HEK293 (cell line): ENCODE measurements at regions not wholly inside any gene's neighbourhood (a gene's known extent, or its start where the extent isn't known, plus 50 kb on each side); places are given as distances from the start of the nearest gene placed in this dataset.

Experiments
- CTCF ChIA-PET: fragments of 350-600 bp; formaldehyde crosslinking; extraction: SDS; loops from one replicate; lab custom pipeline; 2021; ENCODE audit warnings: antibody characterized with exemption; lab: Yijun Ruan, JAX
- POLR2A ChIA-PET: fragments of 300-600 bp; formaldehyde crosslinking; extraction: SDS; loops from one replicate; lab custom pipeline; 2020; ENCODE audit warnings: antibody characterized with exemption, inconsistent platforms; lab: Yijun Ruan, JAX
- H3K27ac ChIP-seq: fragments of 200-500 bp; sonication (Bioruptor generic); 2 replicates; pipeline ENCODE4 v1.5.1; 2014; ENCODE audit warnings: low read depth, low read length, control low read depth, inconsistent platforms; ENCODE audit errors: extremely low read depth
- H3K36me3 ChIP-seq, 2 experiments: fragments of 200-500 bp in 1 of 2; sonication (Bioruptor generic) in 1 of 2; 1 replicate in 1 of 2; 2 replicates in 1 of 2; pipeline ENCODE4 v1.5.1; 2014 to 2017; ENCODE audit warnings: inconsistent platforms in 2 of 2, low read length in 2 of 2; ENCODE audit not compliant: control insufficient read depth in 2 of 2, insufficient read depth in 1 of 2
- H3K4me1 ChIP-seq: fragments of 200-500 bp; sonication (Bioruptor generic); 2 replicates; pipeline ENCODE4 v1.5.1; 2014; ENCODE audit warnings: mild to moderate bottlenecking, low read length, inconsistent platforms; ENCODE audit not compliant: control insufficient read depth, insufficient read depth
- H3K4me3 ChIP-seq: 2 replicates; pipeline ENCODE4 v1.5.1; 2011; ENCODE audit warnings: low read depth, mild to moderate bottlenecking, control low read depth, low read length, moderate library complexity
- H3K9me3 ChIP-seq: fragments of 200-500 bp; sonication (Bioruptor generic); 2 replicates; pipeline ENCODE4 v1.5.1; 2014; ENCODE audit warnings: low read depth, low read length, inconsistent platforms; ENCODE audit not compliant: control insufficient read depth, insufficient read depth
- KLF7 ChIP-seq: fragments of 450-650 bp; formaldehyde crosslinking; IDR thresholded peaks from 2 replicates; pipeline ENCODE4 v1.5.1; 2016; ENCODE audit warnings: missing biosample characterization, missing genetic modification characterization, borderline replicate concordance
- SALL2 ChIP-seq: fragments of 450-650 bp; formaldehyde crosslinking; IDR thresholded peaks from 2 replicates; pipeline ENCODE4 v1.5.0; 2017; ENCODE audit warnings: missing biosample characterization, mild to moderate bottlenecking, missing genetic modification characterization, borderline replicate concordance
- TSHZ1 ChIP-seq: fragments of 450-650 bp; formaldehyde crosslinking; IDR thresholded peaks from 2 replicates; pipeline ENCODE4 v1.5.1; 2016; ENCODE audit warnings: missing biosample characterization, missing genetic modification characterization, borderline replicate concordance
- ZBTB49 ChIP-seq: fragments of 450-650 bp; formaldehyde crosslinking; IDR thresholded peaks from 2 replicates; pipeline ENCODE4 v1.5.1; 2016; ENCODE audit warnings: missing biosample characterization, missing genetic modification characterization, low read depth
- ZFHX2 ChIP-seq: fragments of 450-650 bp; formaldehyde crosslinking; conservative IDR thresholded peaks from 2 replicates; pipeline ENCODE4 v1.5.1; 2016; ENCODE audit warnings: missing biosample characterization, missing genetic modification characterization
- ZFP3 ChIP-seq: fragments of 450-650 bp; formaldehyde crosslinking; IDR thresholded peaks from 2 replicates; pipeline ENCODE4 v1.5.1; 2016; ENCODE audit warnings: low read depth, missing biosample characterization, missing genetic modification characterization
- ZNF184 ChIP-seq: fragments of 450-650 bp; IDR thresholded peaks from 2 replicates; pipeline ENCODE4 v1.5.1; 2018; ENCODE audit warnings: missing biosample characterization, mild to moderate bottlenecking, missing genetic modification characterization
- ZNF19 ChIP-seq: fragments of 450-650 bp; formaldehyde crosslinking; IDR thresholded peaks from 2 replicates; pipeline ENCODE4; 2016; ENCODE audit warnings: missing biosample characterization, missing genetic modification characterization, low read depth
- ZNF26 ChIP-seq: fragments of 450-650 bp; formaldehyde crosslinking; IDR thresholded peaks from 2 replicates; pipeline ENCODE4 v1.5.1; 2016; ENCODE audit warnings: missing biosample characterization, missing genetic modification characterization
- ZNF354C ChIP-seq: fragments of 450-650 bp; formaldehyde crosslinking; IDR thresholded peaks from 2 replicates; pipeline ENCODE4 v1.5.1; 2016; ENCODE audit warnings: missing biosample characterization, missing genetic modification characterization, low read depth, borderline replicate concordance
- ZNF473 ChIP-seq: fragments of 450-650 bp; formaldehyde crosslinking; IDR thresholded peaks from 2 replicates; pipeline ENCODE4 v1.5.1; 2017; ENCODE audit warnings: missing biosample characterization, missing genetic modification characterization
- ZNF513 ChIP-seq: fragments of 450-650 bp; IDR thresholded peaks from 2 replicates; pipeline ENCODE4 v1.5.1; 2018; ENCODE audit warnings: missing biosample characterization, missing genetic modification characterization
- ZNF610 ChIP-seq: fragments of 450-650 bp; formaldehyde crosslinking; IDR thresholded peaks from 2 replicates; pipeline ENCODE4 v1.5.1; 2016; ENCODE audit warnings: missing biosample characterization, missing genetic modification characterization, borderline replicate concordance
- ZNF707 ChIP-seq: fragments of 450-650 bp; formaldehyde crosslinking; IDR thresholded peaks from 2 replicates; pipeline ENCODE4 v1.5.1; 2016; ENCODE audit warnings: missing biosample characterization, missing genetic modification characterization
- ZNF747 ChIP-seq: fragments of 450-650 bp; formaldehyde crosslinking; IDR thresholded peaks from 2 replicates; pipeline ENCODE4 v1.5.1; 2016; ENCODE audit warnings: missing biosample characterization, missing genetic modification characterization
- ZNF777 ChIP-seq: fragments of 450-650 bp; formaldehyde crosslinking; IDR thresholded peaks from 2 replicates; pipeline ENCODE4 v1.5.1; 2017; ENCODE audit warnings: missing biosample characterization, missing genetic modification characterization, borderline replicate concordance
- ZNF830 ChIP-seq: fragments of 450-650 bp; IDR thresholded peaks from 2 replicates; pipeline ENCODE4 v1.5.0; 2018; ENCODE audit warnings: missing biosample characterization, missing genetic modification characterization, low read depth, mild to moderate bottlenecking, moderate library complexity
- ZSCAN30 ChIP-seq: fragments of 450-650 bp; IDR thresholded peaks from 2 replicates; pipeline ENCODE4 v1.5.1; 2018; ENCODE audit warnings: missing biosample characterization, mild to moderate bottlenecking, missing genetic modification characterization, moderate library complexity
- ZSCAN4 ChIP-seq: fragments of 450-650 bp; formaldehyde crosslinking; IDR thresholded peaks from 2 replicates; pipeline ENCODE4 v1.5.1; 2017; ENCODE audit warnings: missing biosample characterization, missing genetic modification characterization

GRCh38 chr6:55953335-55953734, 77.9 kb upstream of the BMP5 start (continued):
- no peak for TF ChIP-seq ZNF26 (tag by site-specific recombination)
- 0 out of 2 replicates have a peak, but pooled peaks have one; percentile 11 for TF ChIP-seq ZSCAN30 (tag by site-specific recombination)
- TF ChIP-seq ZBTB49 (tag by site-specific recombination): no peak
- no peak for TF ChIP-seq SALL2 (tag by site-specific recombination)
- TF ChIP-seq, all 188 proteins: peak for 6

- H3K9me3 ChIP-seq: no peaks in the 10 kb centered on the region
- no peak overlapping the region for H3K27ac ChIP-seq
- CTCF ChIA-PET: interaction anchor here (0.6 to 11.4 kb wide), 4 partner anchors 8 to 504 kb away, joined by 3 to 101 read pairs (median 4); no protein-coding TSS in a partner anchor
- POLR2A ChIA-PET: no interaction called here
- H3K36me3 ChIP-seq: no peaks in the 10 kb centered on the region
- no peaks in the 10 kb centered on the region for H3K4me1 ChIP-seq
- no peak overlapping the region for H3K4me3 ChIP-seq
- TF ChIP-seq TSHZ1 (tag by site-specific recombination) (no peak), ZNF610 (tag by site-specific recombination) (0 out of 2 replicates have a peak, but pooled peaks have one; percentile 21)
Observed at GRCh38 chr6:55950071-55950814, 74.9 kb upstream of the BMP5 start.

- ChIA-PET POLR2A (no interaction called here), CTCF (interaction anchor here (0.6 kb wide), 1 partner anchor 596 kb away, joined by 3 read pairs; no protein-coding TSS in a partner anchor)
- Histone ChIP-seq H3K9me3 (no peaks in the 10 kb centered on the region), H3K4me3 (no peak overlapping the region), H3K4me1 (no peaks in the 10 kb centered on the region), H3K36me3 (no peaks in the 10 kb centered on the region), H3K27ac (no peak overlapping the region)
- TF ChIP-seq ZSCAN4 (tag by site-specific recombination) (no peak), ZNF184 (no peak), ZNF354C (tag by site-specific recombination) (no peak), ZFHX2 (no peak), ZNF19 (tag by site-specific recombination) (no peak), KLF7 (tag by site-specific recombination) (no peak), ZNF707 (tag by site-specific recombination) (no peak), ZNF513 (tag by site-specific recombination) (no peak), ZNF473 (no peak), ZNF830 (tag by site-specific recombination) (no peak), ZNF777 (tag by site-specific recombination) (no peak), ZFP3 (no peak), ZNF747 (tag by site-specific recombination) (no peak)
Observed at GRCh38 chr6:55943329-55943728, 67.9 kb upstream of the BMP5 start.
